T1000 (cell line): ENCODE measurements at regions not wholly inside any gene's neighbourhood (a gene's known extent, or its start where the extent isn't known, plus 50 kb on each side); places are given as distances from the start of the nearest gene placed in this dataset.
"Not testable (repeated sequence)": the region's sequence is repeated elsewhere in the genome, so short reads cannot be mapped to it uniquely, and the experiment has no call there.

Experiments
- DNase-seq: peaks from one replicate; lab custom pipeline; 2025; ENCODE audit warnings: mixed read lengths; lab: John Stamatoyannopoulos, UW

DNA sequence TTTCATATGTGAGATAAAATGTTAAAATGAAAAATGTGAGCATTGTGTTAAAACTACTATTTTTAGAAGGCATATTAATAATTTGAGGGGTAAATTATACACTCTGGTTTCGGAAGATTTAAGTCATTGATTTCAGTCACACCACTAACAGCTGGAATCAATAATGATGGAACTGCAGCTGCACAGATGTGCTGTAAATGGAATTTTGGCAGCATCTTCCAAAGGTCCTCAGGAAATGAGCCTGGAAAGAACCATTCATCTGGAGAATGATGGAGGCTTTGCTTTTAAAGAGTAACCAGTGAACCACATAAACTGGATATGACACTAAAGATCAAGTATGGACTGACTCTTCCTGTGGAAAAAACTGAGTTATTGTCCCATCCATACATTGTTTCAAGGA lies 759.0 kb upstream of the EPHA5 start:
- DNase-seq, result no peak

DNA sequence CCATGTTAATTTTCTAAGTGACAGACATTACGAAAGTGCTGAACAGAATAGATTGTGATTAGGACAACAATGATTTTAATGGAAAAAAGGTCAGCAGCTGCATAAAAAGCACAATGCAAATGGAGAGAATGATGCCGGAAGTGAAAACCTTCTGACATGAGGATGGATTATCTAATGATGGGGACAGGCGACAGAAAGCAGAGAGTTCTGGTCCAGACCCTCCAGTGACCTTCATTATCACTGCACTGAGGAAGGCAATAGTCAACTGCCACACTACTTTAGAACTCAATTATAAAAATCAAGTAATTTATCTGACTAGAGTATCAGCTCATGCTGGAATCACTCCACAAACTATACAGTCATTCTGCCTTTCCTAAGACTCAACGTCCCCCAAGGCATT lies 746.1 kb upstream of the EPHA5 start:
- DNase-seq, result no peak

DNA sequence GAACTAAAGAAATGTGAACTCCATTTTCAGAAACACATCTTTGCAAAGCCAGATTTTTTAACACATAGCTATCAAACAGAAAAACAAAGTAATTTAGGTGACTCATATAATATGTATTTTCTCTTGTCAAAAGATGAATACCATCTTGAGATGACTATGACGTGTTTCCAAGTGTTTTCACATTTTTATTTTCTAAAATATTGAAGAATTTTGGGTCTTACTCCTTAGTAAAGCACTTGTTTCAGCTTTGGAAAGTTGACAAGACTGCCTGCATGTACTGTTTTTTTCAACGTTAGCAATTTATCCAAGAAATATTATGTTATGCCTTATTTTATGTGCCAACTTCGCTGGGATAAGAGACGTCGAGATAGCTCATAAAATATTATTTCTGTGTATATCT lies 733.9 kb upstream of the EPHA5 start:
- no peak for DNase-seq

DNA sequence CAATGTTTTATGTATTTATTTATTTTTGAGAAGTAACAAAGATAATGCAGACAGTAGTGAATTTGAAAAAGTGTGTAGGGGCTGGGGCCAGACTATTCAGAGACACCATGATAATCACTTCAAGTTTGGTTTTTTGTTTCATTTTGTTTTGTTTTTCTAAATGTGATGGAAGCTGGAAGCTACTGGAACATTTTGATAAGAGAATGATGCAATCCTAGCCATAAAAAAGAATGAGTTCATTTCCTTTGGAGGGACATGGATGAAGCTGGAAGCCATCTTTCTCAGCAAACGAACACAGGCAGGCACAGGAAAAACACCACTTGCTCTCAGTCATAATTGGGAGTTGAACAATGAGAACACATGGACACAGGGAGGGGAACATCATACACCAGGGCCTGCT lies 706.6 kb upstream of the EPHA5 start:
- no peak for DNase-seq

DNA sequence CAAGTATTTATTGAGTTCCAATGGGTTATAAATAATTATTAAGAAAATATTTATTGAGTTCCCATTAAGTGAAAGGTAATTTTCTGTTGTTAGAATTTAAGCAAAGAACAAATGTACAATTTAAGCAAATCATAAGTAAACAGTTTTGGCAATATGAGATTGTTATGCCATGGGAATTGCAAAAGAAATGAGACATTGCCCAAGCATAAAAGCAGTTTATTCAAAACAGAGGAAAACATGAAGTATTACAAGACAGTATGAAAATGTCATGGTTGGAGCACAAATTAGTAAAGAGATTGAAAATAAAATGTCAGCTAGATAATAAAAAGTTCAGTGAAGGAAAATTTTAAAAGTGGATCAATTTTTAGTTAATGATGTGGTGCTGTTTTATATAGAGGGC lies 706.1 kb upstream of the EPHA5 start:
- DNase-seq, result no peak

DNA sequence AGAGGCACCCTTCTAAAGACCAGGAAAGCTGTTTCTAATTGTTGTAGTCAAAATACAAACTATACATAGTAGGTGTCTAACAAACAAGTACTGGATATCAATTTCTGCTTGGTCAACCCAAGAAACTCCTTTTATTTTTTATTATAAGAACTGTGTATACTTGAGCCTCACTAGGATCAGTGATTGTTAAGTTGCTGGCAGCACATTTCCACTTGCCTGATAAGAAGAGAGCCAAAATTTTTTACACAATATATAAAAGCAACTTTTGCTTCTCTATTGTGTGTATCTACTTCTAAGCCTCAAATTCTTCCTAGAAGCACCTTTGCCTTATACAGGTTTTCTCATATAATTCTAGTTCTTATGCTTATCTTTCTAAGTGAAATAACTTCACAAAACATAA lies 703.0 kb upstream of the EPHA5 start:
- DNase-seq, result no peak

DNA sequence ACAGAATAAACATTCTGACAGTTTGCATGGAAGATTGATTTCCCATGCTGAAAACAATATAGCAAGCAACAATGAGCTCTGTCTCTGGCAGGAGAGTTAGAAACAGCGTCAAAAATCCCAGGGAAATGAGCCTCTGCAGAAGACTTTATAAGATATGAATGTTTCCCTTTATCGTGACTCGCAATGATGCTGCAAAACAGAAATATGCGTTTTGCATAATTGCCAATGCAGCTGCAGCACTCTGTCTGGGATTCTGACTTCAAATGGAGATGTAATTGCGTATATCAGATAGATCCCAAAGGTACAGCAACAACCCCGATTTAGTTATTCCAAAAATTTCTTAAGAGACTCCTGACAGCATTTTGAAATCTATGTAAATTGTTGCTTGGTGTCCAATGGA lies 702.4 kb upstream of the EPHA5 start:
- no peak for DNase-seq

DNA sequence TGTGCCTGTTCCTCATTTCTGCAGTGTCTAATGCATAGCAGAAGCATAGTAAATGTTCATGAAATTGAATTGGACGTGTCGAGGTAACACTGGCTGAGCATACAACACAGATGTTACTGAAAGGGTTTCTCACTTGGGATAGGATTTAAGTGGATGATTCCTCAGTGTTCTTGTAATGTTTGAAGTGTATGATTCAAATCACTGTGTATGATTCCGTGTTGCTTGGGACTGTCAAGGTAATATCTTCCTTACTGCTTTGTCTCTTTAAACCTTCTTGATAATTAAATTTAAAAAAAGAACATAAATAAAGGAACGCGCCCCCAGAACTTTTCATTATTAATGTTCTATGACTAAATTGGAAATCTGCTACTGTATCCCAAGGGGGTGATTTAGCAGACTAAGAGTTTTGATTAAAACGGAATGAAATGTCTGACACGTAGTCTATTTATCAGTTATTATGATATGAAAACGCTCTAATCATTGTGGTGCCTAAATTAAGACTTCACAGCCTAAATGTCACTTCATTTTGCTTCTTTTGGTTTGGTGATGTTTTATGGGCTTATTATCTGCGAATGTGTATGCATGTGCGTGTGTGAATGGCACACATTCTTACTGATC lies 696.9 kb upstream of the EPHA5 start:
- DNase-seq, result no peak

DNA sequence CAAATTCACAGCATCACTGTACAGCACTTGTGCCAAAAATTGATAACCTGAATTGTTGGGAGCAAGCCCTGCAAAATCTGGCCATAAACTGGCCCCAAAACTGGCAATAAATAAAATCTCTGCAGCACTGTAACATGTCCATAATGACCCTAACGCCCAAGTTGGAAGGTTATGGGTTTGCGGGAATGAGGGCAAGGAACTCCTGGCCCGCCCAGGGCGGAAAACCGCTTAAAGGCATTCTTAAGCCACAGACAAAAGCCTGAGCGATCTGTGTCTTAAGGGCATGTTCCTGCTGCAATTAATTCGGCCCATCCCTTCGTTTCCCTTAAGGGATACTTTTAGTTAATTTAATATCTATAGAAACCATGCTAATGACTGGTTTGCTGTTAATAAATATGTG lies 690.1 kb upstream of the EPHA5 start:
- not testable (repeated sequence) for DNase-seq

DNA sequence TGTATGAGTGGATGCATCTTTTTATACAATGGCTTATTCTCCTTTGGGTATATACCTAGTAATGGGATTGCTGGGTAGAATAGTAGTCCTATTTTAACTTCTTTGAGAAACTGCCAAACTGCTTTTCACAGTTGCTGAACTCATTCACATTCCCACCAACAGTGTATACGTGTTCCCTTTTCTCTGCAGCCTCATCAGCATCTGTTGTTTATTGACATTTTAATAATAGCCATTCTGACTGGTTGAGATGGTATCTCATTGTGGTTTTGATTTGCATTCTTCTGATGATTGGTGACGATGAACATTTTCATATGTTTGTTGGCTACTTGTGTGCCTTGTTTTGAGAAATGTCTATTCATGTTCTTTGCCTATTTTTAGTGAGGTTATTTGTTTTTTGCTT lies 687.0 kb upstream of the EPHA5 start:
- no peak for DNase-seq

DNA sequence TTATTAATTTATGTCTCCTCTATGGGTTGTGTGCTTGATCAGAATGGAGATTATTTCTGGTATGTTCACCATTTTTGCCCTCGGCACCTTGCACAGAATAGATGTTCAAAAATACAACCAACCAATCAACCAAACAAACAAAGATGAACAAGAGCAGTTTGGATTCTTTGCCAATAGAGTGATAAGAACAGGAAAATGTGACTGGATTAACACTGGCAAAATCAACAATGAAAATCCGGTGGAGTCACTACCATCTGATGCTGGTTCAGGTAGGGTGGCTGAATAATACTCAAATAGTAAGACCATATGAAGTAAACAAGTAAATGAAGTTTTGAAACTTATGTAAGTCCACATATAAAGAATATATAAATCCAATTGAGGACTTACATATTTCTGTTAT lies 685.0 kb upstream of the EPHA5 start:
- DNase-seq, result no peak

DNA sequence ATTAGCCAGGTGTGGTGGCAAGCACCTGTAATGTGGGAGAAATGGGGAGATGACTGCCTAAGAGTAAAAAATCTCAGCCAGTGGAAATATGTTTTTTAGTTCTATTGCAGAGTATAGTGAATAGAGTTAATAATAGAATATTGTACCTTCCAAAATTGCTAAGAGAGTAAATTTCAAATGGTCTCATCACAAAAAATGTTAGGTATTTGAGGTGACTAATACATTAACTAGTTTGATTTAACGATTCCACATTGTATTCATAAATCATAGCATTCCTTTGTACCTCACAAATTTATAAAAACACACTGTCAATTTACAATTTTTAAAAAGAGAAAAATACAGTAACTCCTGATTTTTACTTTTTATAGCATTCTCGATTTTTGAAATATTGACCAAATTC lies 681.5 kb upstream of the EPHA5 start:
- no peak for DNase-seq

DNA sequence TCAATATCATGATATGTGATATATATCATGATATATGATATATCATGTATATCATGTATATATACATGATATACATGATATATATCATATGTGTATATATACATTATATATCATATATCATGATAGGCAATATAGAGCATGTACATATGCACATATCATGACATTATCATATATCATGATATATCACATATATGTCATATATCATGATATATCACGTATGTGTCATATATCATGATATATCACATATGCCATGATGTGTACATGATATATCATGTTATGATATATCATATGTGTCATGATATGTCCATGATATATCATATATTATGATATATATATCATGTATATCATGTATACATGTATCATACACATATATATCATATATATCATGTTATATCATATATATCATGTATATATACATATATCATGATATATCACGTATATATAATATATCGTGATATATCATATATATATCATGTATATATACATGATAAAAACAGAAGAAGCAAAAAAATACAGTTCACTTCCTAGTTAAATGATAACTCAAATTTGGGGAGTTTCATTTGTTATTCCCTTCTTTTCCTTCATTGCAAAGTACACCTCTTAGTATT lies 670.1 kb upstream of the EPHA5 start:
- DNase-seq, result no peak

DNA sequence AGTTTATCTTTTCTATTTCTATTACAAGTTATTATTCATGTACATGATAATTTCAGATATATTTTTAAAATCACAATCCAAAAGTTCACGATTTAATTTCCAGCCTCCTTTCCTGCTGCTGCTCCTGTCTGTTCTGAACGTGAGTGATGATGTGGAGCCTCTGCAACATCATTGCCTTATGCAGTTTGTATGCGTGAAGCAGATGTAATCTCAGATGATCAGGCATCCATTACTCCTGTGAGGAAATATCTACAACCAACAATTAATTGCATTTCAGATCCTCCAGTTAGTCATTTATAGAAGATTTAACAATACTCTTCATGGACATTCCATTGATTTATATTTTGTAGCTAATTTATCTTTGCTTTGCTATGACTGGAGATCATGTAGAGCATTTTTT lies 668.7 kb upstream of the EPHA5 start:
- no peak for DNase-seq

DNA sequence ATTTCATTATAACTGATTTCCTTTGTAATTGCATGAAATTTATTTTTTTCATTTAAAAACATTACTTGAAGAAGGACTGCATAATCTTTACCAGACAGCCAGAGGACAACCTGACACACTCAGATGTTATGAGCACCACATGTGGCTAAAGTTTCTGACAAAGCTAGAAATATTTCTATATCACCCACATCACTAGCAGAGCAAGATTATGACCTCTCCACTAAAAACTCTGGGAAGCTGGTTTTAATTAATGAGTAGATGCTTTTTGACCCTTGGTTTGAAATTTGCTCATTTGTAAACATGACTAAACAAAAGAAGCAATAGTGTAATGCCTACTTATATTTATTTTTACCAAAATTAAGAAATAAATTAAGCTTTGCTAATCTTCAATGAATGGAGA lies 661.5 kb upstream of the EPHA5 start:
- DNase-seq, result no peak

DNA sequence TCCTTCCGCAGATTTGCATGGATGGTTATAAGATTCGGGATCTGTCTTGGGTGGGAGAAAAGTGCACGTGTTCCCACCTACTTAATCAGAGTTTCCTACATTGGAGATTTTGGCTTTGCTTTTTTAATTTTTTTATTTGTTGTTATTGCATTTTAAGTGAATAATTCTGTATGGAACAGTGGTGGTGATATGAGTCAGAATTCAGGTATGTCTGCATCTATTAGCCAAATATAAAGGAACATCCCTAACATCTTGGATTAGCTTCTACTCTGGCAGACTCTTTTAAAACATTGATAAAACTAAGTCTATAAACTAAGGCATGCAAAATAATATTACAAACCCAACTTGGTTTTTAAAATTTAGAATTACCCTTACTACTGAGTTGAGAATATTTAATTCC lies 659.8 kb upstream of the EPHA5 start:
- no peak for DNase-seq

DNA sequence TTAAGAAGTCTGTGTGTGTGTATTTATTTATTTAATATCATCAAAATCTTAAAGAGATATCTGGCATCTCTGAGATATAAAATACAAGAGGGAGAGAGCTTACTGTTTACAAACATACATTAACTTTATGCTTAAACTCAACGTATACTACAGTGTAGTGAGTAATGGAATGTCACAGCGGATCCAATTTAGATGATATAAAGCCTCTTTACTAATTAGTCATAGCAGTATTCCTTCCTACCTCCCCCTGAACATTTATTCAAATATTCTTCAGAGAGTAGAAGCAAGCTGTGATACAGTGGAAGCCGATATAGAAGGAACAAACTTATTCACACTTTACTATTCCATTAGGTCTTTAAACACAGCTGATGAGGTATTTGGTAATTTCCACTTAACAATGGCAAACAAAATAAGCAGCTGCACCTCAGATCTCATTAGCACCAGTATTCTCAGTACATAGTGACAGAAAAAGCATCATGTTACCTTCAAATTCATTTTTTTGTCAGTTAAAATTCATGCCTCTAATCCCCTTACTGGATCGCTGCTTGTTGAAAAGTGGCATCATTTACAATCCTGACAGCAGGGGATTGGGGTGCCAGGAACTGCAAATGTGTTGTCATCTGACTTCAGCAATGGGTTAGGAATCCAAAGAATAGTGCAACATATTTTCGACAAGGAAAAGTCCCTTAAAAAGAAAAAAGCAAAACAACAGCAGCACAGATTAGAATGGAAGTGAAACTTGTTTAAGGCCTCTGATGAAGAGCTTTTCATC lies 658.7 kb upstream of the EPHA5 start:
- no peak for DNase-seq

DNA sequence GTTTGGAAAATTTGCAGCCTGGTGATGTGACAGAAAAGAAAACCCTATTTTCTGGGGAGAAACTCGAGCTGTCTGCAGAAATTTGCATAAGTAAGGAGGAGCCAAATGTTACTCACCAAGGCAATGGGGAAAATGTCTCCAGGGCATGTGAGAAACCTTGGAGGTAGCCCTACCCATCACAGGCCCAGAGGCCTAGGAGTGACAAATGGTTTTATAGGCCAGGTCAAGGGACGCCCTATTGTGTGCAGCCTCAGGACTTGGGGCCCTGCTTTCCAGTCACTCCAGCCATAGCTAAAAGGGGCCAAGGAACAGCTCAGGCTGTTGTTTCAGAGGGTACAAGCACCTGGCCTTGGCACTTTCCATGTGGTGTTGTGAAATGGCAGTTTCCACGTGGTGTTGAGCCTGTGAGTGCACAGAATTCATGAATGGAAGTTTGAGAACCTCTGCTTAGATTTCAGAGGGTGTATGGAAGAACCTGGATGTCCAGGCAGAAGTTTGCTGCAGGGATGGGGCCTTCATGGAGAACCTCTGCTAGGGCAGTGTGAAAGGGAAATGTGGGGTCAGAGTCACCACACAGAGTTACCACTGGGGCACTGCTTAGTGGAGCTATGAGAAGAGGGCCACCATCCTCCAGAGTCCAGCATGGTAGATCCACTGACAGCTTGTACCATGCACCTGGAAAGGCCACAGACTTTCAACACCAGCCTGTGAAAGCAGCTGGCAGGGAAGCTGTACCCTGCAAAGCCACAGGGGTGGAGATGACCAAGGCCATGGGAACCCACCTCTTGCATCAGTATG lies 637.6 kb upstream of the EPHA5 start:
- no peak for DNase-seq

DNA sequence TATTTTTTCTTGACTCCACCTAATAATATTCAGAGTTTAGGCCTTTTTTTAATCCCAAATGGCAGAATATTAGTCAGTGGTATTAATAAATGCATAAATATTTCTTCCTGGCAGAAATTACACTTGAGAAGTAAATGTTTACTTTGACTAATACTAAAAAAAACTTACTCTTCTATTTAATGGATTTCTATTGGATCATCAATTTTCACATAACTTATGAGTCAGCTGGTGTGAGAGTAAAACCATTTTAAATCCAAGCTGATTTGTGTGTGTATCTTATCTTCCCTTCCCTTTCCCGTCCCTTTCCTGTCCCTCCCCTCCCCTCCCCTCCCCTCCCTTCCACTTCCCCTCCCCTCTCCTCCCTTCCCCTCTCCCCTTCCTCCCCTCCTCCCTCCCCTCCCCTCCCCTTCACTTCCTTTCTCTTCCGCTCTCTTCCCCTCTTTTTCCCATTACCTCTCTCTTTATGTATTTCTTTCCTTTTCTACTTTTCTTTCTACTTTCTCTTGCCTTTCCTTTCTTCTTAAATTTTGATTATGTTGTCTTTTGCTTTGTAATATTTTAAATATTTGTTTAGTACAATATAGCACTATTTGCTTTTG lies 630.1 kb upstream of the EPHA5 start:
- DNase-seq, result no peak

DNA sequence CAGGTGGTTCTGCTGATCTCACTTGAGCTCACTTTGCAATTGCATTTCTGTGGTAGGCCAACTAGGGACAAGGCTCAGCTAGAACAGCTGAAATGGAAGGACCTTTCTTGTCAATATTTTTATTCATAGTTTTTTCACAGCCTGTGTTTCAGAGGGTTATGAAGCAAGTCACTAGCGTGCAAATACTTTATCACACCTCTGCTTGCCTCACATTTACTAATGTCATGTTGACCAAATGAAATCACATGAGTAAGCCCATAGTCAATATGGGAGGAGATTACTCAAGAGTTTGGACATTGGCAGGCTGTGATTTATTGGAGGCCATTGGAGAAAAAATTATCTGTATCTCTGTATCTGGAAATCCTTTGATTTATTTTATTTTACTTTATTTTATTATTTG lies 628.3 kb upstream of the EPHA5 start:
- DNase-seq, result no peak

DNA sequence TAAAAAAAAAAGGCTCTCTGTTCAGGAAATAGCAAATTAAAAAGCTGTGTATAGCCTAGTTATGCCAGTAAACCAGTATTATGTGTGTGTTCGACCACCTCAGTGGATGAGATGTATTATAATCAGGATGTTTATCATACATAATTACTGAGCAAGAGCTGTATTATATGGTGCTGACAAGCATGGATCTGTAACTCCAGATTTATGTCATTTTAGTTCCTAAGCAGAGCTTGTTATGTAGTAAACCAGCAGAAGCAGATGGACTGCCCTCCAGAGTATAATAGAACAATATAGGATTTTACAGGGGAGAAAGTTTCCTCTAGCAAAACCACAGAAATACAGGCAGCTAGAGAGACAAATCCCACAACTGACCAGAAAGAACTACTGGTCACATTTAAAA lies 627.4 kb upstream of the EPHA5 start:
- DNase-seq, result no peak

DNA sequence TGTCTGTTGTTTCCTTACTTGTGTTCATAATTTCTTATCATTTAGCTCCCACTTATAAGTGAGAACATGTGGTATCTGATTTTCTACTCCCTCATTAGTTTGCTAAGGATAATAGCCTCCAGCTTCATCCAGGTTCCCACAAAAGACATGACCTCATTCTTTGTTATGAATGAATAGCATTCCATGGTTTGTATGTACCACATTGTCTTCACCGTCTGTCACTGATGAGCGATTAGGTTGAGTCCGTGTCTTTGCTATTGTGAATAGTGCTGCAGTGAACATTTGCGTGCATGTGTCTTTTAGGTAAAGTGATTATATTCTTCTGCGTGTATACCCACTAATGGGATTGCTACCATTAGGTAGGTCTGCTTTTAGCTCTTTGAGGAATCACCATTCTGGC lies 624.3 kb upstream of the EPHA5 start:
- DNase-seq, result no peak
